Rectal smooth muscle tissue (tissue), 1 donor: ENCODE measurements at regions not wholly inside any gene's neighbourhood (a gene's known extent, or its start where the extent isn't known, plus 50 kb on each side); places are given as distances from the start of the nearest gene placed in this dataset.
"Not testable (repeated sequence)": the region's sequence is repeated elsewhere in the genome, so short reads cannot be mapped to it uniquely, and the experiment has no call there.

ENCODE experiments used
- H3K27ac ChIP-seq: one replicate; pipeline ENCODE4 v1.7.0; 2013; ENCODE audit warnings: low read depth, low read length, inconsistent platforms
- H3K27me3 ChIP-seq: one replicate; pipeline ENCODE4 v1.7.0; 2013; ENCODE audit warnings: low read length; ENCODE audit not compliant: control insufficient read depth, insufficient read depth
- H3K36me3 ChIP-seq: one replicate; pipeline ENCODE4 v1.7.0; 2013; ENCODE audit warnings: low read length; ENCODE audit not compliant: control insufficient read depth, insufficient read depth
- H3K4me1 ChIP-seq: one replicate; pipeline ENCODE4 v1.7.0; 2013; ENCODE audit warnings: low read length; ENCODE audit not compliant: control insufficient read depth, insufficient read depth
- H3K4me3 ChIP-seq: one replicate; pipeline ENCODE4 v1.7.0; 2013; ENCODE audit warnings: low read length
- H3K9ac ChIP-seq: one replicate; pipeline ENCODE4 v1.7.0; 2013; ENCODE audit warnings: low read length

- not testable (repeated sequence) for H3K36me3 ChIP-seq, H3K9ac ChIP-seq
Measured at GRCh38 chr7:42554932-42555331, 317.9 kb upstream of the GLI3 start.

GRCh38 chr7:42552227-42552626 lies 315.2 kb upstream of the GLI3 start:
- Histone ChIP-seq H3K4me1 (peaks cover 7% of the 10 kb centered on the region), H3K9ac (no peak overlapping the region), H3K27ac (no peak overlapping the region), H3K4me3 (no peak overlapping the region), H3K36me3 (no peaks in the 10 kb centered on the region), H3K27me3 (no peaks in the 10 kb centered on the region)

More at GRCh38 chr7:42554932-42555331, 317.9 kb upstream of the GLI3 start:
- H3K4me1 ChIP-seq, H3K27me3 ChIP-seq, H3K27ac ChIP-seq, H3K4me3 ChIP-seq: not testable (repeated sequence)

DNA sequence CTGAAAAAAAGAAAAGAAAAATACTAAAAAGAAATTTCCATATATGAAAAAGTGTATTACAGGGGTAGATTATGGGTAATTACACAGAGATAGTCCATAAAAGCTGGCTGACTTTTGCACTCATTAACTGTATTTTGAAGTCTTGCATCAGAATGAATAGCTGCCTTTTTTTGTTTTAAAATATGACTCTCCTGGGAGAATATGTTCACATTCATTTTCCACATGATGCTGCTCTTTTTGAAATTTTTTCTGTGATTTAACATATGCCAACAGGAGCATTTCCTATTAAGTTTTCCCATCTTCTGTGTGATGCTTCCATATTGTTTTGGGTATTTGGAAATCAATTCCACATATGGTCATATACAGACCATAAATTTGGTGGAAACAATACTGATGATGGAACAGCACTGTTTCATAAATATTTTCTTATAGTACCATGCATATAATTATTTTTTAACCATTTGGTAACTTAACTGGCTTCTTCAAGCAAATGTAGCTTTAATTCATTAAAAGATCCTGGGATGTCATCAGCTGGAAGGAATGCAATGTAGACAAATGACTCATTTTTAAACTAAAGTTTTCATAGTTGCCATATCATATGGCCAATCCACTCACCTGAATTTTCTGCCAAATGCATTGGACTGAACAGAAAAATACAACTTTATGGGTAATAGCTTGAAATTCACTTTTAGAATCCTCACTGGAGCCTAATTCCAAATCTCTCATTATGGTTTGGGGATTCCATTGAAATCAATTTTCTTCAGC lies 313.9 kb upstream of the GLI3 start:
- Histone ChIP-seq H3K4me3 (no peak overlapping the region), H3K36me3 (no peaks in the 10 kb centered on the region), H3K9ac (no peak overlapping the region), H3K27me3 (no peaks in the 10 kb centered on the region), H3K4me1 (peaks cover 7% of the 10 kb centered on the region), H3K27ac (no peak overlapping the region)

GRCh38 chr7:42549866-42550485 lies 313.0 kb upstream of the GLI3 start:
- H3K4me1 ChIP-seq: peaks cover 7% of the 10 kb centered on the region
- no peak overlapping the region for H3K9ac ChIP-seq
- no peak overlapping the region for H3K27ac ChIP-seq
- H3K27me3 ChIP-seq: no peaks in the 10 kb centered on the region
- H3K36me3 ChIP-seq: no peaks in the 10 kb centered on the region
- no peak overlapping the region for H3K4me3 ChIP-seq

- Histone ChIP-seq H3K4me3 (no peak overlapping the region), H3K4me1 (peaks cover 7% of the 10 kb centered on the region), H3K27me3 (no peaks in the 10 kb centered on the region), H3K27ac (no peak overlapping the region), H3K9ac (no peak overlapping the region), H3K36me3 (no peaks in the 10 kb centered on the region)
Measured at GRCh38 chr7:42548816-42549611, 312.0 kb upstream of the GLI3 start.

- no peak overlapping the region for H3K27ac ChIP-seq
- H3K27me3 ChIP-seq: no peaks in the 10 kb centered on the region
- no peaks in the 10 kb centered on the region for H3K4me1 ChIP-seq
- H3K9ac ChIP-seq: no peak overlapping the region
- no peaks in the 10 kb centered on the region for H3K36me3 ChIP-seq
- no peak overlapping the region for H3K4me3 ChIP-seq
Measured at GRCh38 chr7:42545049-42545724, 308.2 kb upstream of the GLI3 start.

DNA sequence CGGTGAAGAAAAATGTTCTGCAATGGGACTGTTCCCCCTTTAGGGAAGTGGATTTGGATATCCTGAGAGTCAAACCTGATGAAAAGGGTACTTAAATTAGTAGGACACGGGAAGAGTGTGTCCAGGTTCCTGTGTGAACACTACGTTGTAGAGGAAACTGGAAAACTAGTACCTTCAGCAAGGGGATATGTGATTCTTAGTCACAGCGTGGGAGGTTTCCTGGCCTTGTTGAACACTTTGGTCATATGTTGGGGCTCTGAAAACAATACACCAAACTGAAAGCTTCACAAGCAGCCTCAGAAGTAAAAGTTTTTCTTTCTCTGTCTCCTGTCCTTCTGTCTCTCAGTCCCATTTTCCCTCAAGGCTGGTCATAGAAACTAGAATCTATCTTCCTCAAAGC lies 306.9 kb upstream of the GLI3 start:
- H3K4me1 ChIP-seq: no peaks in the 10 kb centered on the region
- H3K27ac ChIP-seq: no peak overlapping the region
- H3K4me3 ChIP-seq: no peak overlapping the region
- no peaks in the 10 kb centered on the region for H3K36me3 ChIP-seq
- no peak overlapping the region for H3K9ac ChIP-seq
- no peaks in the 10 kb centered on the region for H3K27me3 ChIP-seq

- H3K4me3 ChIP-seq, H3K27ac ChIP-seq, H3K36me3 ChIP-seq, H3K4me1 ChIP-seq, H3K9ac ChIP-seq, H3K27me3 ChIP-seq: not testable (repeated sequence)
Measured at GRCh38 chr7:42542446-42542845, 305.4 kb upstream of the GLI3 start.

GRCh38 chr7:42534441-42534840 lies 297.4 kb upstream of the GLI3 start:
- Histone ChIP-seq H3K27ac (no peak overlapping the region), H3K4me3 (no peak overlapping the region), H3K9ac (no peak overlapping the region), H3K36me3 (no peaks in the 10 kb centered on the region), H3K4me1 (no peaks in the 10 kb centered on the region), H3K27me3 (no peaks in the 10 kb centered on the region)

GRCh38 chr7:42527004-42527403 lies 290.0 kb upstream of the GLI3 start:
- Histone ChIP-seq H3K4me1 (no peaks in the 10 kb centered on the region), H3K27me3 (no peaks in the 10 kb centered on the region), H3K27ac (no peak overlapping the region), H3K9ac (no peak overlapping the region), H3K4me3 (no peak overlapping the region), H3K36me3 (no peaks in the 10 kb centered on the region)

DNA sequence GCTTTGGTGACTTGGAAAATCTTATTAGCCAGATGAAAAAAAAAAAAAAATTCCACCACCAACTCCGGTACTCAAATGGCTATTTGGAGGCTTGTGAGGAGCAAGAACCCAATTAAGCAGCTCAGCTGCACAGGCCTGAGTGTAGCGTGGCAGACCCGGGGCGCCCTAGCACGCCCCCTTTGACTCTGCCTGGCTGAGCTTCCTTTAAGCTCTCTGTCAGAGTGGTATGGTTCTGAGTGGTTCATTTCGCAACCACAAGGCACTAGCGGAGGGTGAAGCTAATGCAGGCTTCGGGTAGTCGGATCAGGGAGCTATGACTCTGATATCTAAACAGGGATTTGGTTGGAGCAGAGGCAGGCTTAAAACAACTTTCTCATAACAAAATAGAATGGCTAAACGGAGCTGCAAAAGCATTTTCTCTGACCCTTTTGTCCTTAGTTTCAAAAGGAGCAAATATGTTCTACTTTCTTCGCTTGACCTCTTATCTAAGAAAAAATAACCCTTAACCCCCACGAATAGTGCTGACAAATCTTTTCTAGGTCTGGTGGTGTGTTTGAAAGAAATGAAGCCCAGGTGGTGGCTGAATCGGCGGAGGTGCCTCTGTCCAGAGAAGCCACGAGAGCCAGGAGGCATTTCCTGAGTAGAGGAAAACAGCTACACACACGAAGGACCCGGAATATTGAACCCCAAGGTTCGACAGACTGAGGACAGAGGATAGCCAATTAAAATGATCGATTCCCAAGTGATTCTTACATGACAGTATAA lies 285.4 kb upstream of the GLI3 start:
- Histone ChIP-seq H3K36me3 (no peaks in the 10 kb centered on the region), H3K4me1 (no peaks in the 10 kb centered on the region), H3K27me3 (no peaks in the 10 kb centered on the region), H3K9ac (no peak overlapping the region), H3K4me3 (no peak overlapping the region), H3K27ac (no peak overlapping the region)

DNA sequence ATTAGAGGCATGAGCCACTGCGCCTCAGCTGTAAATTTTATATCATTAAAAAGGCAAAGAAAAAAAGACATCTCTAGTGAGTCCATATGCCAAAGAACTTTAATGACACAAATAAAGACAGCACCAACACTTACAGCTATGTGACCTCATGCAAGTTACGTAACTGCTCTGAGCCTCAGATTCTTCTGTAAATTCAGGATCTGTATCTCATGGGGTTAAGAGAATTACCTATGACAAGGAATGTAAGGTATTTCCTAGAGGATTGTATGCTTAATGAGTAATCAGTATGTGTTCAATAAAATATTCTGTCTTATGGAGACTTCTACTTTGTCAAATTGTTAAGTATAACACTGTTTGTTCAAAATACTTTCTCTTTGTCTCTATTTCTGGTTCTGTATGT lies 274.0 kb upstream of the GLI3 start:
- no peaks in the 10 kb centered on the region for H3K27me3 ChIP-seq
- H3K4me3 ChIP-seq: no peak overlapping the region
- H3K9ac ChIP-seq: no peak overlapping the region
- H3K4me1 ChIP-seq: peaks cover 11% of the 10 kb centered on the region
- no peaks in the 10 kb centered on the region for H3K36me3 ChIP-seq
- H3K27ac ChIP-seq: no peak overlapping the region
